Breast epithelium (tissue), 3 donors: ENCODE measurements at regions not wholly inside any gene's neighbourhood (a gene's known extent, or its start where the extent isn't known, plus 50 kb on each side); places are given as distances from the start of the nearest gene placed in this dataset.

Source experiments
- CTCF ChIP-seq, 3 donors: fragments of 450-650 bp; IDR thresholded peaks; one replicate each; pipeline ENCODE4 v1.5.1; 2016 to 2017; ENCODE audit warnings: antibody characterized with exemption in 3 of 3, mild to moderate bottlenecking in 3 of 3, moderate library complexity in 3 of 3
- POLR2AphosphoS5 ChIP-seq, 3 donors: sonication (generic); formaldehyde crosslinking; IDR thresholded peaks; one replicate each; pipeline ENCODE4 v1.6.1; 2017; ENCODE audit warnings: antibody characterized with exemption in 3 of 3

- TF ChIP-seq CTCF (IDR thresholded peaks at IDR 0.05) (no peak), POLR2AphosphoS5 (IDR thresholded peaks at IDR 0.05) (no peak)
These were observed 375.3 kb downstream of the IDS start for GRCh38 chrX:149129767-149130166.
